OCI-LY3 (cell line): ENCODE measurements at regions not wholly inside any gene's neighbourhood (a gene's known extent, or its start where the extent isn't known, plus 50 kb on each side); places are given as distances from the start of the nearest gene placed in this dataset.

Source experiments
- EZH2phosphoT487 ChIP-seq: fragments of 200-600 bp; shearing (Covaris generic); IDR thresholded peaks from 2 replicates; pipeline ENCODE4 v1.6.1; 2018; ENCODE audit warnings: antibody characterized with exemption, mixed run types, low read depth
- TF ChIP-seq, protein P1 (sequence below): fragments of 200-600, 300-600 bp; sonication (generic); IDR thresholded peaks from 2 replicates; pipeline ENCODE4 v1.5.1; 2014; ENCODE audit warnings: antibody characterized with exemption, low read length, low read depth

DNA sequence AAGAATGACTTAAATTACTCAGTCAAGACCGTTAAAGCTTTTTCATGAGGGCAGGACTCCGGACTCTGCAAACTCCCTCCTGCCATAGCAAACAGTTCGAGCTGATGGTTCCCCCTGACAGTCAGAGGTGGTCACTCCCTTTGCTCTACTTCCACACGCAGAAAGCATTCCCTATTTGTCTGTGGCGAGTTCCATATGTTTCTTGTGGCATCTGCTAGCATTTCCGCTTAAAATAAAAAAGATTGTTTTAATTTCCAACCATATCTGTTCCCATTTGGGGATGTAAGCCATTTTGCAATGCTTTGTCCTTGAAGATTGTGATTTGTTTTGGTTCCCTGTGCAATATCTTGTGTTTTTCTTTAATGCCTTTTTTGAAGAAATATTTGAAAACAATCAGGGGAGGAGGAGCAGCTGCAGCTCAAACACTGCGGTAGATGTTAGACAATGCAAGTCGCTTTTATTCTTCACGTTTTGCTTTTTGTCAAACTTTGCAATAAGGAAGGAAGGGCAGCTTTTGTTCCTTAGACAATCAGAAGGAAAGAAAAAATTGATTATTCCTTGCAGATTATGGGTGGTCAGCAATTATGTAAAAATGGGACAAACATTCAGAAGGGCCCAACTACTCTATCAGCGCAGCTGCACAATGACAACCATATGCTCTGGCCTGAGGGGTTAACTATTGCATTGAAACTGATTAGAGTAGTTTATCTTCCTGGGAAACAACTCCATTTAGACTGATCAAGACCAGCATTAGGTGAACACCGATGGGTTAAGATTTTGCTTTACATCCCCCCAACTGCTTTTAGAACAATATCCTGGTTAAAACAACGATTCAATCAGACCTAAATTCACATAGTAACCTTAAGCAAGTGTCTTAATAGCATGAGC lies 425.8 kb upstream of the NRP1 start:
- TF ChIP-seq, protein P1, sequence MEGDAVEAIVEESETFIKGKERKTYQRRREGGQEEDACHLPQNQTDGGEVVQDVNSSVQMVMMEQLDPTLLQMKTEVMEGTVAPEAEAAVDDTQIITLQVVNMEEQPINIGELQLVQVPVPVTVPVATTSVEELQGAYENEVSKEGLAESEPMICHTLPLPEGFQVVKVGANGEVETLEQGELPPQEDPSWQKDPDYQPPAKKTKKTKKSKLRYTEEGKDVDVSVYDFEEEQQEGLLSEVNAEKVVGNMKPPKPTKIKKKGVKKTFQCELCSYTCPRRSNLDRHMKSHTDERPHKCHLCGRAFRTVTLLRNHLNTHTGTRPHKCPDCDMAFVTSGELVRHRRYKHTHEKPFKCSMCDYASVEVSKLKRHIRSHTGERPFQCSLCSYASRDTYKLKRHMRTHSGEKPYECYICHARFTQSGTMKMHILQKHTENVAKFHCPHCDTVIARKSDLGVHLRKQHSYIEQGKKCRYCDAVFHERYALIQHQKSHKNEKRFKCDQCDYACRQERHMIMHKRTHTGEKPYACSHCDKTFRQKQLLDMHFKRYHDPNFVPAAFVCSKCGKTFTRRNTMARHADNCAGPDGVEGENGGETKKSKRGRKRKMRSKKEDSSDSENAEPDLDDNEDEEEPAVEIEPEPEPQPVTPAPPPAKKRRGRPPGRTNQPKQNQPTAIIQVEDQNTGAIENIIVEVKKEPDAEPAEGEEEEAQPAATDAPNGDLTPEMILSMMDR = no peak
- no peak for TF ChIP-seq EZH2phosphoT487
